ENCODE measurements at regions not wholly inside any gene's neighbourhood (a gene's known extent, or its start where the extent isn't known, plus 50 kb on each side); places are given as distances from the start of the nearest gene placed in this dataset.

DNA sequence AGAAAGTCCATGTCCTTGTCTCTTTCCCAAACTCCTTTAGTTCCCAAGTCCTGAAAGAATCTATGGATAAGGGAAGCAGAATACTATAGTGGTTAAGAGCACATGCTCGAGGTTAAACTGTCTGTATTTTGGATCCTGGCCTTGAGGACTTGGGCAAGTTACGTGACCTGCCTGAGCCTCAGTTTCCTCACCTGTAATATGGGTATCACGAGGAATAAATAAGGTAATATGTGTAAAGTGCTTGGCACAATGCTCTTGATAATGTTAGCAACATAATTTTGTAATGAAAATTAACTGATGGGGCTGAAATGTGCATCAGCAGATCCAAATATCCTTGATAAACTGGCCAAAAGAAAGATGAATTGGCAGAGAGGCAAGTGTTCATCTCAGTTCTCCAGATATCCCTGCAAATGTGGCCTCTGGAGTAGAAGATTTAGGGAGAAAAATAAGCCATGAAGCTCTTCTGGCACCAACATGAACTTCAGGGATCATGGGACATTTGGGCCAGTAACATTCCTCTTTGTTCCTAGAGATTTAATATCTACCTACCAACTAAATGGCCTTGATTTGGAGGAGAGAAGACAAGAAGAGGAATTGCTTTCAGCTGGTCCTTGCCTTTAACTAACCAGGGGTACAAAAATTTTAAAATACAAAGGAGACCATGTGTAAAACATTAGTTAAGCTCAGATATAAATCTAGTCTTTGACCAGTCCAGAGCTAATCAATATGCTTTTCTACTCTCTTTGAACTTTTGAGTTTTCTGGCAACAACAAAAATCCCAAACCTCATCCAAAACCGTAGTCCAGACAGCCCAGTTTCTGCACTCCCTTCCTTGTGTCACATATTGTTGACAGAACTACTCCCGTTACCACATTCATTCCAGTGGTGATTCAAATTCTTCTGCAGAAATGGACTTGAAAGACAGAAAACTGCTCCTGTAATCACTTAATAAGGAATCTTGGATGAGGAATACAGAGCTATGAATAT is 52.7 kb upstream of the EML4 start (continued):
- TF ChIP-seq, protein P1, sequence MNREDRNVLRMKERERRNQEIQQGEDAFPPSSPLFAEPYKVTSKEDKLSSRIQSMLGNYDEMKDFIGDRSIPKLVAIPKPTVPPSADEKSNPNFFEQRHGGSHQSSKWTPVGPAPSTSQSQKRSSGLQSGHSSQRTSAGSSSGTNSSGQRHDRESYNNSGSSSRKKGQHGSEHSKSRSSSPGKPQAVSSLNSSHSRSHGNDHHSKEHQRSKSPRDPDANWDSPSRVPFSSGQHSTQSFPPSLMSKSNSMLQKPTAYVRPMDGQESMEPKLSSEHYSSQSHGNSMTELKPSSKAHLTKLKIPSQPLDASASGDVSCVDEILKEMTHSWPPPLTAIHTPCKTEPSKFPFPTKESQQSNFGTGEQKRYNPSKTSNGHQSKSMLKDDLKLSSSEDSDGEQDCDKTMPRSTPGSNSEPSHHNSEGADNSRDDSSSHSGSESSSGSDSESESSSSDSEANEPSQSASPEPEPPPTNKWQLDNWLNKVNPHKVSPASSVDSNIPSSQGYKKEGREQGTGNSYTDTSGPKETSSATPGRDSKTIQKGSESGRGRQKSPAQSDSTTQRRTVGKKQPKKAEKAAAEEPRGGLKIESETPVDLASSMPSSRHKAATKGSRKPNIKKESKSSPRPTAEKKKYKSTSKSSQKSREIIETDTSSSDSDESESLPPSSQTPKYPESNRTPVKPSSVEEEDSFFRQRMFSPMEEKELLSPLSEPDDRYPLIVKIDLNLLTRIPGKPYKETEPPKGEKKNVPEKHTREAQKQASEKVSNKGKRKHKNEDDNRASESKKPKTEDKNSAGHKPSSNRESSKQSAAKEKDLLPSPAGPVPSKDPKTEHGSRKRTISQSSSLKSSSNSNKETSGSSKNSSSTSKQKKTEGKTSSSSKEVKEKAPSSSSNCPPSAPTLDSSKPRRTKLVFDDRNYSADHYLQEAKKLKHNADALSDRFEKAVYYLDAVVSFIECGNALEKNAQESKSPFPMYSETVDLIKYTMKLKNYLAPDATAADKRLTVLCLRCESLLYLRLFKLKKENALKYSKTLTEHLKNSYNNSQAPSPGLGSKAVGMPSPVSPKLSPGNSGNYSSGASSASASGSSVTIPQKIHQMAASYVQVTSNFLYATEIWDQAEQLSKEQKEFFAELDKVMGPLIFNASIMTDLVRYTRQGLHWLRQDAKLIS (CRISPR knock-in tag; IDR thresholded peaks at IDR 0.05): peak; percentile 57; the same call in 1 of the 2 replicates
- TF ChIP-seq ZBTB8A (CRISPR knock-in tag; IDR thresholded peaks at IDR 0.05; ENCODE audit: borderline replicate concordance, low read depth): no peak
- peak; percentile 83 for TF ChIP-seq IRF2 (CRISPR knock-in tag; IDR thresholded peaks at IDR 0.05)
- peak; percentile 97 for TF ChIP-seq ONECUT2 (CRISPR knock-in tag; IDR thresholded peaks at IDR 0.05)
- TF ChIP-seq KDM5A (IDR thresholded peaks at IDR 0.05; ENCODE audit: borderline replicate concordance, low read length): peak; percentile 6; the same call in 1 of the 2 replicates
- TF ChIP-seq, protein P2, sequence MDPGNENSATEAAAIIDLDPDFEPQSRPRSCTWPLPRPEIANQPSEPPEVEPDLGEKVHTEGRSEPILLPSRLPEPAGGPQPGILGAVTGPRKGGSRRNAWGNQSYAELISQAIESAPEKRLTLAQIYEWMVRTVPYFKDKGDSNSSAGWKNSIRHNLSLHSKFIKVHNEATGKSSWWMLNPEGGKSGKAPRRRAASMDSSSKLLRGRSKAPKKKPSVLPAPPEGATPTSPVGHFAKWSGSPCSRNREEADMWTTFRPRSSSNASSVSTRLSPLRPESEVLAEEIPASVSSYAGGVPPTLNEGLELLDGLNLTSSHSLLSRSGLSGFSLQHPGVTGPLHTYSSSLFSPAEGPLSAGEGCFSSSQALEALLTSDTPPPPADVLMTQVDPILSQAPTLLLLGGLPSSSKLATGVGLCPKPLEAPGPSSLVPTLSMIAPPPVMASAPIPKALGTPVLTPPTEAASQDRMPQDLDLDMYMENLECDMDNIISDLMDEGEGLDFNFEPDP (CRISPR knock-in tag; conservative IDR thresholded peaks at IDR 0.05): no peak
- TF ChIP-seq, protein P3, sequence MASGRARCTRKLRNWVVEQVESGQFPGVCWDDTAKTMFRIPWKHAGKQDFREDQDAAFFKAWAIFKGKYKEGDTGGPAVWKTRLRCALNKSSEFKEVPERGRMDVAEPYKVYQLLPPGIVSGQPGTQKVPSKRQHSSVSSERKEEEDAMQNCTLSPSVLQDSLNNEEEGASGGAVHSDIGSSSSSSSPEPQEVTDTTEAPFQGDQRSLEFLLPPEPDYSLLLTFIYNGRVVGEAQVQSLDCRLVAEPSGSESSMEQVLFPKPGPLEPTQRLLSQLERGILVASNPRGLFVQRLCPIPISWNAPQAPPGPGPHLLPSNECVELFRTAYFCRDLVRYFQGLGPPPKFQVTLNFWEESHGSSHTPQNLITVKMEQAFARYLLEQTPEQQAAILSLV (CRISPR knock-in tag; IDR thresholded peaks at IDR 0.05; ENCODE audit: borderline replicate concordance): no peak
- peak; percentile 83 for TF ChIP-seq TCF7L2 (IDR thresholded peaks at IDR 0.05; ENCODE audit: low read depth, low read length)
- no peak for TF ChIP-seq ZNF136 (CRISPR knock-in tag; IDR thresholded peaks at IDR 0.05; ENCODE audit: low read depth)
- peak; percentile 74; the same call in 1 of the 2 replicates for TF ChIP-seq TOPORS (CRISPR knock-in tag; IDR thresholded peaks at IDR 0.05)
- TF ChIP-seq, protein P4, sequence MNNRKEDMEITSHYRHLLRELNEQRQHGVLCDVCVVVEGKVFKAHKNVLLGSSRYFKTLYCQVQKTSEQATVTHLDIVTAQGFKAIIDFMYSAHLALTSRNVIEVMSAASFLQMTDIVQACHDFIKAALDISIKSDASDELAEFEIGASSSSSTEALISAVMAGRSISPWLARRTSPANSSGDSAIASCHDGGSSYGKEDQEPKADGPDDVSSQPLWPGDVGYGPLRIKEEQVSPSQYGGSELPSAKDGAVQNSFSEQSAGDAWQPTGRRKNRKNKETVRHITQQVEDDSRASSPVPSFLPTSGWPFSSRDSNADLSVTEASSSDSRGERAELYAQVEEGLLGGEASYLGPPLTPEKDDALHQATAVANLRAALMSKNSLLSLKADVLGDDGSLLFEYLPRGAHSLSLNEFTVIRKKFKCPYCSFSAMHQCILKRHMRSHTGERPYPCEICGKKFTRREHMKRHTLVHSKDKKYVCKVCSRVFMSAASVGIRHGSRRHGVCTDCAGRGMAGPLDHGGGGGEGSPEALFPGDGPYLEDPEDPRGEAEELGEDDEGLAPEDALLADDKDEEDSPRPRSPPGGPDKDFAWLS (CRISPR knock-in tag; IDR thresholded peaks at IDR 0.05; ENCODE audit: borderline replicate concordance): no peak
- TF ChIP-seq, protein P5, sequence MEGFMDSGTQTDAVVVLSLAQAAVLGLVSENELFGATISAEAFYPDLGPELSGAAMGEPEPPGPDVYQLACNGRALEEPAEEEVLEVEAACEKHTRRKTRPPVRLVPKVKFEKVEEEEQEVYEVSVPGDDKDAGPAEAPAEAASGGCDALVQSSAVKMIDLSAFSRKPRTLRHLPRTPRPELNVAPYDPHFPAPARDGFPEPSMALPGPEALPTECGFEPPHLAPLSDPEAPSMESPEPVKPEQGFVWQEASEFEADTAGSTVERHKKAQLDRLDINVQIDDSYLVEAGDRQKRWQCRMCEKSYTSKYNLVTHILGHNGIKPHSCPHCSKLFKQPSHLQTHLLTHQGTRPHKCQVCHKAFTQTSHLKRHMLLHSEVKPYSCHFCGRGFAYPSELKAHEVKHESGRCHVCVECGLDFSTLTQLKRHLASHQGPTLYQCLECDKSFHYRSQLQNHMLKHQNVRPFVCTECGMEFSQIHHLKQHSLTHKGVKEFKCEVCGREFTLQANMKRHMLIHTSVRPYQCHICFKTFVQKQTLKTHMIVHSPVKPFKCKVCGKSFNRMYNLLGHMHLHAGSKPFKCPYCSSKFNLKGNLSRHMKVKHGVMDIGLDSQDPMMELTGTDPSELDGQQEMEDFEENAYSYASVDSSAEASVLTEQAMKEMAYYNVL (CRISPR knock-in tag; IDR thresholded peaks at IDR 0.05; ENCODE audit: borderline replicate concordance): peak; percentile 98
- peak in 1 of 2 experiments; percentile 82; a peak in 2 of 4 replicates for TF ChIP-seq KLF16 (CRISPR knock-in tag; IDR thresholded peaks at IDR 0.05)

Measured in HepG2 (cell line).